ENCODE measurements at regions not wholly inside any gene's neighbourhood (a gene's known extent, or its start where the extent isn't known, plus 50 kb on each side); places are given as distances from the start of the nearest gene placed in this dataset.

- no peak for TF ChIP-seq CTCF (IDR thresholded peaks at IDR 0.05)
- no peak for TF ChIP-seq POLR2A (IDR thresholded peaks at IDR 0.05)
These were observed 98.5 kb upstream of the RHOBTB1 start for GRCh38 chr10:61042533-61042932.

Measured in testis (tissue), 2 donors.